ENCODE measurements at regions not wholly inside any gene's neighbourhood (a gene's known extent, or its start where the extent isn't known, plus 50 kb on each side); places are given as distances from the start of the nearest gene placed in this dataset.
"Not testable (repeated sequence)": the region's sequence is repeated elsewhere in the genome, so short reads cannot be mapped to it uniquely, and the experiment has no call there.

GRCh38 chr16:60078819-60079218 is 1344.7 kb upstream of the GOT2 start:
- not testable (repeated sequence) for DNase-seq

GRCh38 chr16:60077861-60078260 is 1343.7 kb upstream of the GOT2 start:
- no peak for DNase-seq

GRCh38 chr16:60074378-60074777 is 1340.3 kb upstream of the GOT2 start:
- DNase-seq = no peak

- DNase-seq = no peak
Measured at GRCh38 chr16:60073376-60073775, 1339.3 kb upstream of the GOT2 start.

GRCh38 chr16:60064026-60064425 is 1329.9 kb upstream of the GOT2 start:
- no peak for DNase-seq

- no peak for DNase-seq
Measured at GRCh38 chr16:60061396-60061795, 1327.3 kb upstream of the GOT2 start.

- no peak for DNase-seq
Measured at GRCh38 chr16:60060731-60061130, 1326.6 kb upstream of the GOT2 start.

GRCh38 chr16:60059141-60059540 is 1325.0 kb upstream of the GOT2 start:
- DNase-seq = no peak

- no peak for DNase-seq
Measured at GRCh38 chr16:60041671-60042070, 1307.6 kb upstream of the GOT2 start.

- DNase-seq = no peak
Measured at GRCh38 chr16:60031740-60032139, 1297.6 kb upstream of the GOT2 start.

- DNase-seq = no peak
Measured at GRCh38 chr16:60027351-60027750, 1293.2 kb upstream of the GOT2 start.

- DNase-seq = no peak
Measured at GRCh38 chr16:60013076-60013475, 1279.0 kb upstream of the GOT2 start.

GRCh38 chr16:60001523-60001922 is 1267.4 kb upstream of the GOT2 start:
- DNase-seq = no peak

GRCh38 chr16:59997706-59998105 is 1263.6 kb upstream of the GOT2 start:
- no peak for DNase-seq

GRCh38 chr16:59993101-59993500 is 1259.0 kb upstream of the GOT2 start:
- DNase-seq = no peak

GRCh38 chr16:59991171-59991570 is 1257.1 kb upstream of the GOT2 start:
- no peak for DNase-seq

- DNase-seq = no peak
Measured at GRCh38 chr16:59988591-59988990, 1254.5 kb upstream of the GOT2 start.

GRCh38 chr16:59975953-59976352 is 1241.8 kb upstream of the GOT2 start:
- no peak for DNase-seq

GRCh38 chr16:59973966-59974365 is 1239.8 kb upstream of the GOT2 start:
- DNase-seq = no peak

- DNase-seq = no peak
Measured at GRCh38 chr16:59971264-59971663, 1237.1 kb upstream of the GOT2 start.

- DNase-seq = no peak
Measured at GRCh38 chr16:59964232-59964924, 1230.3 kb upstream of the GOT2 start.

- no peak for DNase-seq
Measured at GRCh38 chr16:59959311-59959710, 1225.2 kb upstream of the GOT2 start.

- DNase-seq = no peak
Measured at GRCh38 chr16:59950431-59950830, 1216.3 kb upstream of the GOT2 start.

- not testable (repeated sequence) for DNase-seq
Measured at GRCh38 chr16:59944041-59944440, 1209.9 kb upstream of the GOT2 start.

- DNase-seq = no peak
Measured at GRCh38 chr16:59941594-59941993, 1207.5 kb upstream of the GOT2 start.
